Lung (tissue), 11 donors: ENCODE measurements at regions not wholly inside any gene's neighbourhood (a gene's known extent, or its start where the extent isn't known, plus 50 kb on each side); places are given as distances from the start of the nearest gene placed in this dataset.

ENCODE experiments used
- ATAC-seq: fragments of 200-7000 bp; cut with Tn5 transposase; one replicate; pipeline ENCODE4 v1.9.1; 2020; ENCODE audit warnings: moderate number of reproducible peaks; ENCODE audit not compliant: insufficient read depth, low FRiP score
- DNase-seq, 3 donors: peaks; one replicate each; pipeline ENCODE4 v3.0.0-alpha.2; 2013 to 2017
- H3K27ac ChIP-seq, 2 donors: one replicate each; pipeline ENCODE4 v1.5.1; 2013; ENCODE audit warnings: mild to moderate bottlenecking in 2 of 2, moderate library complexity in 2 of 2, control low read depth in 1 of 2, inconsistent platforms in 1 of 2, low read depth in 1 of 2, low read length in 1 of 2
- H3K27me3 ChIP-seq, 3 donors: one replicate each; pipeline ENCODE4 v1.5.1; 2013; ENCODE audit warnings: low read length in 2 of 3; ENCODE audit not compliant: control insufficient read depth in 3 of 3, insufficient read depth in 3 of 3
- H3K36me3 ChIP-seq, 4 donors: one replicate each; pipeline ENCODE4 v1.5.1; 2013; ENCODE audit warnings: low read length in 4 of 4, mild to moderate bottlenecking in 1 of 4, moderate library complexity in 1 of 4; ENCODE audit not compliant: control insufficient read depth in 4 of 4, insufficient read depth in 4 of 4
- H3K4me1 ChIP-seq, 5 donors: one replicate each; pipeline ENCODE4 v1.5.1; 2013; ENCODE audit warnings: low read length in 5 of 5, mild to moderate bottlenecking in 2 of 5, moderate library complexity in 1 of 5; ENCODE audit not compliant: control insufficient read depth in 5 of 5, insufficient read depth in 5 of 5
- H3K4me3 ChIP-seq: one replicate; pipeline ENCODE4 v1.5.1; 2013; ENCODE audit warnings: mild to moderate bottlenecking, control low read depth, moderate library complexity
- H3K9ac ChIP-seq, 2 donors: one replicate each; pipeline ENCODE4 v1.5.1; 2013; ENCODE audit warnings: low read length in 2 of 2, control low read depth in 1 of 2; ENCODE audit not compliant: insufficient read depth in 1 of 2
- H3K9me3 ChIP-seq, 4 donors: one replicate each; pipeline ENCODE4 v1.5.1; 2013; ENCODE audit warnings: low read length in 3 of 4, mild to moderate bottlenecking in 1 of 4, moderate library complexity in 1 of 4; ENCODE audit not compliant: control insufficient read depth in 4 of 4, insufficient read depth in 3 of 4
- CTCF ChIP-seq: IDR thresholded peaks from 2 replicates; pipeline ENCODE4 v1.5.1; 2012; ENCODE audit warnings: mild to moderate bottlenecking; ENCODE audit errors: control extremely low read depth, extremely low read depth
- WGBS, 2 donors: extraction: QIAGEN DNeasy Blood & Tissue Kit; methylation state at CpG; one replicate each; pipeline ENCODE4 v1.1.7; 2013; 5-methylcytosine and 5-hydroxymethylcytosine counted together
- donor health status: control.
- donor health status: control.
- donor health status: Bipolar disorder and iron deficiency.
- donor health status: healthy.
- donor health status: DM: yes; HTN: yes; CAD: no.

- H3K9me3 ChIP-seq, result no peaks in the 10 kb centered on the region
- TF ChIP-seq CTCF, result no peak
- DNase-seq (peak in 1 of 3 donors; percentile 27), ATAC-seq (no peak)
- no peaks in the 10 kb centered on the region for H3K36me3 ChIP-seq
- peaks cover 0 to 16% (median 9%) of the 10 kb centered on the region in 5 donors for H3K4me1 ChIP-seq
- 80 to 88% methylated on average over 13 of the region's 13 CpGs for WGBS, 2 donors
- no peak overlapping the region for H3K27ac ChIP-seq
- no peaks in the 10 kb centered on the region for H3K27me3 ChIP-seq
- H3K9ac ChIP-seq, result no peak overlapping the region
- no peak overlapping the region for H3K4me3 ChIP-seq
Observed at GRCh38 chr4:26175006-26175786, 145.6 kb upstream of the RBPJ start.

GRCh38 chr4:26175905-26176470, 144.8 kb upstream of the RBPJ start:
- 88% methylated on average over 4 of the region's 4 CpGs for WGBS, 2 donors
- no peak for ATAC-seq

GRCh38 chr4:26176598-26177149, 144.1 kb upstream of the RBPJ start:
- TF ChIP-seq CTCF, result no peak
- H3K4me1 ChIP-seq, result peaks cover 0 to 16% (median 9%) of the 10 kb centered on the region in 5 donors
- ATAC-seq, result no peak
- H3K36me3 ChIP-seq, result no peaks in the 10 kb centered on the region
- WGBS, 2 donors, result 80 to 87% methylated on average over 8 of the region's 8 CpGs
- H3K27ac ChIP-seq, result no peak overlapping the region
- DNase-seq, result peak; percentile 32 to 66 (median 50)
- H3K9ac ChIP-seq, result no peak overlapping the region
- no peaks in the 10 kb centered on the region for H3K27me3 ChIP-seq
- no peak overlapping the region for H3K4me3 ChIP-seq
- H3K9me3 ChIP-seq, result no peaks in the 10 kb centered on the region

More at GRCh38 chr4:26175905-26176470, 144.8 kb upstream of the RBPJ start:
- Histone ChIP-seq H3K9ac (no peak overlapping the region), H3K27me3 (no peaks in the 10 kb centered on the region), H3K36me3 (no peaks in the 10 kb centered on the region), H3K4me1 (peaks cover 0 to 16% (median 9%) of the 10 kb centered on the region in 5 donors), H3K27ac (no peak overlapping the region), H3K9me3 (no peaks in the 10 kb centered on the region), H3K4me3 (no peak overlapping the region)
- TF ChIP-seq CTCF, result no peak
- DNase-seq, result peak in 2 of 3 donors; percentile 56 to 61
